DND-41 (cell line): ENCODE measurements at regions not wholly inside any gene's neighbourhood (a gene's known extent, or its start where the extent isn't known, plus 50 kb on each side); places are given as distances from the start of the nearest gene placed in this dataset.

ENCODE experiments used
- CTCF ChIP-seq: IDR thresholded peaks from 2 replicates; pipeline ENCODE4 v1.5.1; 2012; ENCODE audit warnings: borderline replicate concordance, low read length, moderate library complexity, mild to moderate bottlenecking; ENCODE audit not compliant: poor library complexity, severe bottlenecking; ENCODE audit errors: extremely low read depth
- EZH2 ChIP-seq: IDR thresholded peaks from 3 replicates; pipeline ENCODE4 v1.6.1; 2012; ENCODE audit warnings: borderline replicate concordance, low read depth, mild to moderate bottlenecking, moderate library complexity, low read length, inconsistent platforms; ENCODE audit not compliant: severe bottlenecking

GRCh38 chr13:87582399-87582798 lies 88.8 kb upstream of the SLITRK5 start:
- no peak for TF ChIP-seq CTCF
- no peak for TF ChIP-seq EZH2
